OCI-LY3 (cell line): ENCODE measurements at regions not wholly inside any gene's neighbourhood (a gene's known extent, or its start where the extent isn't known, plus 50 kb on each side); places are given as distances from the start of the nearest gene placed in this dataset.
"Not testable (repeated sequence)": the region's sequence is repeated elsewhere in the genome, so short reads cannot be mapped to it uniquely, and the experiment has no call there.

Experiments
- H2AFZ ChIP-seq: fragments of 200-600, 300-600 bp; shearing (Covaris generic); 2 replicates; pipeline ENCODE4 v1.6.0; 2014; ENCODE audit warnings: antibody characterized with exemption, low read depth, low read length
- H3K27ac ChIP-seq: fragments of 200-600, 300-600 bp; sonication (generic); 2 replicates; pipeline ENCODE4 v1.5.1; 2014; ENCODE audit warnings: mild to moderate bottlenecking, low read length, moderate library complexity, mixed read lengths
- H3K27me3 ChIP-seq: fragments of 200-600, 300-600 bp; sonication (generic); 2 replicates; pipeline ENCODE4 v1.6.1; 2014; ENCODE audit warnings: low read depth, low read length, mixed read lengths
- H3K36me3 ChIP-seq: fragments of 200-600, 300-600 bp; sonication (generic); replicated peaks from 2 replicates; pipeline ENCODE3; 2014; ENCODE audit warnings: low read depth, low read length, mixed read lengths
- H3K4me1 ChIP-seq: fragments of 300-600, 200-600 bp; sonication (generic); 2 replicates; pipeline ENCODE4 v1.6.1; 2014; ENCODE audit warnings: low read length, mixed read lengths
- H3K4me2 ChIP-seq: fragments of 200-600, 300-600 bp; sonication (generic); 2 replicates; pipeline ENCODE4 v1.6.1; 2014; ENCODE audit warnings: low read length, mixed read lengths
- H3K4me3 ChIP-seq: fragments of 300-600, 200-600 bp; sonication (generic); 2 replicates; pipeline ENCODE4 v1.5.1; 2014; ENCODE audit warnings: antibody characterized with exemption, mild to moderate bottlenecking, low read length, moderate library complexity
- H3K79me2 ChIP-seq: fragments of 300-600, 200-600 bp; shearing (Covaris generic); 2 replicates; pipeline ENCODE4 v1.6.1; 2014; ENCODE audit warnings: mild to moderate bottlenecking, low read length, mixed read lengths
- H3K9ac ChIP-seq: fragments of 300-600, 200-600 bp; shearing (Covaris generic); 2 replicates; pipeline ENCODE4 v1.6.0; 2014; ENCODE audit warnings: mild to moderate bottlenecking, low read length, moderate library complexity
- H3K9me3 ChIP-seq: fragments of 200-600, 300-600 bp; shearing (Covaris generic); 2 replicates; pipeline ENCODE4 v1.6.1; 2014; ENCODE audit warnings: low read length, mixed read lengths; ENCODE audit not compliant: insufficient read depth
- H4K20me1 ChIP-seq: fragments of 200-600, 300-600 bp; sonication (generic); 2 replicates; pipeline ENCODE4 v1.6.1; 2016; ENCODE audit warnings: low read length, mixed read lengths; ENCODE audit not compliant: insufficient read depth
- EZH2phosphoT487 ChIP-seq: fragments of 200-600 bp; shearing (Covaris generic); IDR thresholded peaks from 2 replicates; pipeline ENCODE4 v1.6.1; 2018; ENCODE audit warnings: antibody characterized with exemption, mixed run types, low read depth
- TF ChIP-seq, protein P1 (sequence below): fragments of 200-600, 300-600 bp; sonication (generic); IDR thresholded peaks from 2 replicates; pipeline ENCODE4 v1.5.1; 2014; ENCODE audit warnings: antibody characterized with exemption, low read length, low read depth

DNA sequence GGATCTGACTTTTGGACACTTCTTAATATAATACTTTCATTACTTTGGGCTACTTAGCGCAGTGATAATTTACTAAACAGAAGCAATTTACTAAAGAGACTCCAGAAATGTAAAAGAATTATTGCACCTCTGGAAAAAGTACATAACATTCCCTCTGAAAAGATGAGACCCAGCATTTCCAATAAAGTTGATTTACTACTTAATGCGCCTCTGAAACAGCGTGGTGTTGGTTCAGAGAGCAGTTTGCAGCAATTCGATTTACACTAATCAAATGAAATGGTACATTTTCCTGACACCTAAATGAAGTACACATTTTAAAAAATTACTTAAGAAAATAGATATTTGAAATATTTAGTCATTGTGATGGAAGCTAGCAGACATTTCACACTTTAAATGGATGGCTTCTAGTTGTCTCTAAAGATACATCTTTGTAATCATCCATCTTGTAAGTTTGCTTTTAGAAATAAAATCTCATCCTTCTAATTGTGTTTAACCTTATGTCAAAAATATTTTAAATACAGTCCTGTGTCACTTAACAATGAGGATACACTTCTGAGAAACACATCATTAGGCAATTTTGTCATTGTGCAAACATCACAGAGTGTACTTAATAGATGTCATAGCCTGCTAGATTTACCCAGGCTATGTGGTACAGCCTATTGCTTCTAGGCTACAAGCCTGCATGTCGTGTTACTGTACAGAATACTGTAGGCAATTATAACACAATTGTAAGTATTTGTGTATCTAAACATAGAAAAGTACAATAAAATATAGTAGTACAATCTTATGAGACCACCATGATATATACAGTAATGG lies 284.6 kb upstream of the UBE2E3 start:
- H4K20me1 ChIP-seq, result no peaks in the 10 kb centered on the region
- no peak overlapping the region for H3K4me2 ChIP-seq
- no peak overlapping the region for H3K9ac ChIP-seq
- no peaks in the 10 kb centered on the region for H3K79me2 ChIP-seq
- H2AFZ ChIP-seq, result no peak overlapping the region
- H3K4me1 ChIP-seq, result 0 out of 2 replicates have a peak, but pooled peaks cover 4% of the 10 kb centered on the region
- no peak for TF ChIP-seq EZH2phosphoT487
- TF ChIP-seq, protein P1, sequence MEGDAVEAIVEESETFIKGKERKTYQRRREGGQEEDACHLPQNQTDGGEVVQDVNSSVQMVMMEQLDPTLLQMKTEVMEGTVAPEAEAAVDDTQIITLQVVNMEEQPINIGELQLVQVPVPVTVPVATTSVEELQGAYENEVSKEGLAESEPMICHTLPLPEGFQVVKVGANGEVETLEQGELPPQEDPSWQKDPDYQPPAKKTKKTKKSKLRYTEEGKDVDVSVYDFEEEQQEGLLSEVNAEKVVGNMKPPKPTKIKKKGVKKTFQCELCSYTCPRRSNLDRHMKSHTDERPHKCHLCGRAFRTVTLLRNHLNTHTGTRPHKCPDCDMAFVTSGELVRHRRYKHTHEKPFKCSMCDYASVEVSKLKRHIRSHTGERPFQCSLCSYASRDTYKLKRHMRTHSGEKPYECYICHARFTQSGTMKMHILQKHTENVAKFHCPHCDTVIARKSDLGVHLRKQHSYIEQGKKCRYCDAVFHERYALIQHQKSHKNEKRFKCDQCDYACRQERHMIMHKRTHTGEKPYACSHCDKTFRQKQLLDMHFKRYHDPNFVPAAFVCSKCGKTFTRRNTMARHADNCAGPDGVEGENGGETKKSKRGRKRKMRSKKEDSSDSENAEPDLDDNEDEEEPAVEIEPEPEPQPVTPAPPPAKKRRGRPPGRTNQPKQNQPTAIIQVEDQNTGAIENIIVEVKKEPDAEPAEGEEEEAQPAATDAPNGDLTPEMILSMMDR, result no peak
- no peaks in the 10 kb centered on the region for H3K36me3 ChIP-seq
- no peak overlapping the region for H3K27ac ChIP-seq
- no peak overlapping the region for H3K4me3 ChIP-seq
- no peaks in the 10 kb centered on the region for H3K9me3 ChIP-seq
- no peaks in the 10 kb centered on the region for H3K27me3 ChIP-seq

DNA sequence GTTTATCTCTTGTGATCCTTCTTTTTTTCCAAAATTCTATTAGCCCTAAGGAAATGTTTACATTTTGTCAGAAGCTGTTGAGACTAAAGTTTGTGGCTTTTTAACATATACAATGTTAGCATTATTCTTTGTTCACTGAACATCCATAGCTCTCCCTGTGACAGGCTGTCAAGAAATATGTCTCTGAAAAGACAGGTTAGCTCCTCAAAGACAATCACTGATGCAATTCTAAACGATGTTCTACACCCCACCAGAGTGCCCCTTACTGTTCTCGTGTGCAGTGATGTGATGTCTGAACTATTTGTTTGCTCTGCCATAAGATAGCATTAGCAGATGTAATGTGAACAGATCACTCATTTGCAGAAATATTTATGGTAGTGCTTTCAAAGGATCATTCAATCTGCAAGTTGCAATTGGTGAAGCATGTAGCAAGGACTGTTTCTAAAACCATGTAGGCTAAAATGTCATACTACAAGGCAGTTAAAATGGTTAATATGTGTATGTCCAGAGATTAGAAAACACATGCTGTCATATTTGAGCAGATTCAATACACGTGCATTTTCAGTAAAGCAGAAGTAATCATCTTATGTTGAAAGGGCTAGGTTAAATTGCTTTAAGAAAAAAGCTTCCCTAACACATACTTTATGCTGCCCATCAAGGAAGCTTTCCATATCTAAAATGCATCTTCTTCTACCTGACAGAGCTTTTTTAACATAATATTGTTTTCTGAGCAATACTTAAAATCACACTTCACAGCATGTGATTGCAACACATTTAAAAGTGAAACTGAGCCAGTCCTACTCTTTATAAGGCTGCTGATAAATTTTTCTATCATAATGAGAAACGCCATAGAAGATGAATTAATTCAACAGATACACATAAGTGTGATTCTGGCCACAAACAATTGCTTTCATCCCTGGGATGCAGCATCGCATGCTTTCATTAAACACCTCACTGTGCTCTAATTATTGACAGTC lies 285.7 kb upstream of the UBE2E3 start:
- no peaks in the 10 kb centered on the region for H3K9me3 ChIP-seq
- H3K27ac ChIP-seq, result no peak overlapping the region
- peak overlapping the region; percentile 31 for H3K4me2 ChIP-seq
- H2AFZ ChIP-seq, result no peak overlapping the region
- H3K4me1 ChIP-seq, result 0 out of 2 replicates have a peak, but pooled peaks cover 4% of the 10 kb centered on the region
- H3K27me3 ChIP-seq, result no peaks in the 10 kb centered on the region
- no peaks in the 10 kb centered on the region for H4K20me1 ChIP-seq
- no peak for TF ChIP-seq EZH2phosphoT487
- TF ChIP-seq, protein P1, result no peak
- no peak overlapping the region for H3K4me3 ChIP-seq
- H3K36me3 ChIP-seq, result no peaks in the 10 kb centered on the region
- no peak overlapping the region for H3K9ac ChIP-seq
- H3K79me2 ChIP-seq, result no peaks in the 10 kb centered on the region

DNA sequence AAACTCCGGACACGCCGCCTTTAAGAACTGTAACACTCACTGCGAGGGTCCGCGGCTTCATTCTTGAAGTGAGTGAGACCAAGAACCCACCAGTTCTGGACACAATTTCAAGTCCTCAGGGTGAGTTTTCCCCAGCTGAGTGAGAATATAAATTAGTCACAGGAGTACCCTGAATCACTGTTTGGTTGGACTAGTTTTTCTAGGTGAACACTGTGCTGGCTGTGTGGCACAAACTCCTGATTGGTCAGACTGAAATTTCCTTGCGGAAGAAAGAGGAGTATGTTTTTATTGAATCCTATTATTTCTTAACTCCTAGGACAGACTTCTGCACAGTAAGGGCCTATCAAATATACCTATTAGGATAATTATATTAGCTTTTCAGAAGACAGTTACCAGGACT lies 288.1 kb upstream of the UBE2E3 start:
- H3K27ac ChIP-seq, result no peak overlapping the region
- H3K79me2 ChIP-seq, result no peaks in the 10 kb centered on the region
- no peak overlapping the region for H3K9ac ChIP-seq
- H3K36me3 ChIP-seq, result no peaks in the 10 kb centered on the region
- no peaks in the 10 kb centered on the region for H3K27me3 ChIP-seq
- no peaks in the 10 kb centered on the region for H4K20me1 ChIP-seq
- 0 out of 2 replicates have a peak, but pooled peaks cover 4% of the 10 kb centered on the region for H3K4me1 ChIP-seq
- no peaks in the 10 kb centered on the region for H3K9me3 ChIP-seq
- TF ChIP-seq EZH2phosphoT487, result no peak
- TF ChIP-seq, protein P1, result no peak
- H2AFZ ChIP-seq, result no peak overlapping the region
- H3K4me3 ChIP-seq, result no peak overlapping the region
- H3K4me2 ChIP-seq, result no peak overlapping the region

DNA sequence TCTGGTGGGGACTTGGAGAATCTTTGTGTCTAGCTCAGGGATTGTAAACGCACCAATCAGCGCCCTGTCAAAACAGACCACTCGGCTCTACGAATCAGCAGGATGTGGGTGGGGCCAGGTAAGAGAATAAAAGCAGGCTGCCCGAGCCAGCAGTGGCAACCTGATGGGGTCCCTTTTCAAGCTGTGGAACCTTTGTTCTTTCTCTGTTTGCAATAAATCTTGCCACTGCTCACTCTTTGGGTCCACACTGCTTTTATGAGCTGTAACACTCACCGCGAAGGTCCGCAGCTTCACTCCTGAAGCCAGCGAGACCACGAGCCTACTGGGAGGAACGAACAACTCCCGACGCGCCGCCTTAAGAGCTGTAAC lies 288.6 kb upstream of the UBE2E3 start:
- H3K4me2 ChIP-seq, H3K9me3 ChIP-seq, H3K4me3 ChIP-seq, H3K79me2 ChIP-seq, H4K20me1 ChIP-seq, H3K36me3 ChIP-seq, H3K4me1 ChIP-seq, H3K9ac ChIP-seq, H2AFZ ChIP-seq, H3K27ac ChIP-seq, H3K27me3 ChIP-seq: not testable (repeated sequence)

DNA sequence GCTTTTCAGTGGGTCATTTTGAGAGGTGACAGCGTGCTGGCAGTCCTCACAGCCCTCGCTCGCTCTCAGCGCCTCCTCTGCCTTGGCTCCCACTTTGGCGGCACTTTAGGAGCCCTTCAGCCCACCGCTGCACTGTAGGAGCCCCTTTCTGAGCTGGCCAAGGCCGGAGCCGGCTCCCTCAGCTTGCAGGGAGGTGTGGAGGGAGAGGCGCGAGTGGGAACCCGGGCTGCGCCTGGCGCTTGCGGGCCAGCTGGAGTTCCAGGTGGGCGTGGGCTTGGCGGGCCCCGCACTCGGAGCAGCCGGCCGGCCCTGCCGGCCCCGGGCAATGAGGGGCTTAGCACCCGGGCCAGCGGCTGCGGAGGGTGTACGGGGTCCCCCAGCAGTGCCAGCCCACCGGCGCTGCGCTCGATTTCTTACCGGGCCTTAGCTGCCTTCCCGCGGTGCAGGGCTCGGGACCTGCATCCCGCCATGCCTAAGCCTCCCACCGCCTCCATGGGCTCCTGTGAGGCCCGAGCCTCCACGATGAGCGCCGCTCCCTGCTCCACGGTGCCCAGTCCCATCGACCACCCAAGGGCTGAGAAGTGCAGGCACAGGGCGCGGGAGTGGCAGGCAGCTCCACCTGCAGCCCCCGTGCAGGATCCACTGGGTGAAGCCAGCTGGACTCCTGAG lies 289.1 kb upstream of the UBE2E3 start:
- not testable (repeated sequence) for H3K9me3 ChIP-seq, H3K4me1 ChIP-seq, H3K27ac ChIP-seq, H3K4me3 ChIP-seq, H4K20me1 ChIP-seq, H3K4me2 ChIP-seq, H3K27me3 ChIP-seq, H3K79me2 ChIP-seq, H3K9ac ChIP-seq, H3K36me3 ChIP-seq, H2AFZ ChIP-seq
